ENCODE measurements at regions not wholly inside any gene's neighbourhood (a gene's known extent, or its start where the extent isn't known, plus 50 kb on each side); places are given as distances from the start of the nearest gene placed in this dataset.

GRCh38 chr12:124132530-124132929, 159.5 kb downstream of the ZNF664 start:
- Histone ChIP-seq H3K9me1 (ENCODE audit: control insufficient read depth, insufficient read depth, low read length) (no peaks in the 10 kb centered on the region), H3K4me1 (replicated peaks in 1 of 2; ENCODE audit: control insufficient read depth in 2 of 2, insufficient read depth in 2 of 2, low read length in 2 of 2) (no peaks in the 10 kb centered on the region), H3K27ac (ENCODE audit: extremely low read depth, low read depth, low read length) (no peak overlapping the region), H3K4me3 (no peak overlapping the region), H2AFZ (ENCODE audit: low read depth, low read length) (no peak overlapping the region), H3K79me2 (ENCODE audit: control insufficient read depth, insufficient read depth, low read length) (no peaks in the 10 kb centered on the region), H3K9me3 (replicated peaks; ENCODE audit: control insufficient read depth, insufficient read depth, low read depth, low read length) (no peaks in the 10 kb centered on the region), H4K20me1 (replicated peaks; ENCODE audit: control insufficient read depth, insufficient read depth, low read length) (0 out of 2 replicates have a peak, but pooled peaks cover 3% of the 10 kb centered on the region), H3K27me3 (ENCODE audit: control insufficient read depth in 2 of 2, insufficient read depth in 2 of 2, low read length in 2 of 2) (peaks cover 7 to 45% of the 10 kb centered on the region in 2 experiments), H3K9ac (ENCODE audit: insufficient read depth in 1 of 2, low read depth in 2 of 2, low read length in 2 of 2) (no peak overlapping the region), H3K4me2 (ENCODE audit: insufficient read depth, low read length) (no peak overlapping the region), H3K36me3 (ENCODE audit: control insufficient read depth, insufficient read depth, low read length) (no peaks in the 10 kb centered on the region)
- ChIA-PET POLR2A (interaction anchor here (0.6 kb wide), 1 partner anchor 95 kb away, joined by 3 read pairs; no protein-coding TSS in a partner anchor), CTCF (ENCODE audit: low intra/inter-chr PET ratio) (interaction anchor here (0.7 kb wide), 1 partner anchor 28 kb away, joined by 4 read pairs; no protein-coding TSS in a partner anchor)
- ATAC-seq (no peak), FAIRE-seq (no peak), DNase-seq (ENCODE audit: extremely low read depth in 1 of 4, low spot score in 3 of 4) (no peak)
- BruUV-seq (replicated peaks), result no TSS peak
- TF ChIP-seq PCBP2 (IDR thresholded peaks at IDR 0.05; ENCODE audit: low read depth, low read length, poor library complexity, severe bottlenecking) (no peak), NCOA1 (IDR thresholded peaks at IDR 0.05; ENCODE audit: low read depth) (no peak), HDAC2 (IDR thresholded peaks at IDR 0.05) (no peak)
- in situ Hi-C loops (cut with MboI), result no loop called here
- intact Hi-C loops (cut with micrococcal nuclease), result no loop called here
- 0% methylated on average over 2 of the region's 2 CpGs for whole genome bisulfite sequencing (ENCODE audit: insufficient coverage, low coverage, missing lambda C conversion rate)

DNA sequence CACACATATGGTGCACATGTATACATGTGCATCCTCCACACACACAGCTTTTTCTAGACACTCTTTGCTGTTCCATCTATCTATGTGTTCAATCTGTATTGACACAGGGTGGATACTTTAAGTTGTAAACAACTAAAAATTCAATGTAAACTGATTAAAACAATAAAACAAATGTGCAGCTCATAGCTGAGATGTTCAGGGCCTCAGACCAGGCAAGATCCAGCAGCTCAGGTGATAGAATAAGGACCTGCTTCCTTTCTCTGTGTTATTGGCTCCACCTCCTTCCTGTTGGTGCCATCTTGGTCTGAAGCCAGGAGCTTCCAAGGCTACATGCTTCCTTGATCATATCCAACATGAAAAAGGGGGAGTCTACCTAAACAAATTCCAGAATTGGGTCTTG, 158.1 kb upstream of the RFLNA start:
- CTCF ChIA-PET (ENCODE audit: low intra/inter-chr PET ratio), result no interaction called here
- no peak for TF ChIP-seq SAP30 (IDR thresholded peaks at IDR 0.05; ENCODE audit: borderline replicate concordance, insufficient read depth, low read depth, low read length, poor library complexity, severe bottlenecking)
- TF ChIP-seq SIN3A (IDR thresholded peaks at IDR 0.05; ENCODE audit: borderline replicate concordance in 2 of 2, control insufficient read depth in 1 of 2, low read depth in 2 of 2, low read length in 2 of 2), result no peak
- no peak for TF ChIP-seq RFX5 (IDR thresholded peaks at IDR 0.05; ENCODE audit: low read depth, low read length)
- TF ChIP-seq HDAC6 (IDR thresholded peaks at IDR 0.05; ENCODE audit: low read depth, low read length), result no peak
- no peak for TF ChIP-seq TAF9B (IDR thresholded peaks at IDR 0.05; ENCODE audit: partially characterized antibody)
- TF ChIP-seq, protein P1, sequence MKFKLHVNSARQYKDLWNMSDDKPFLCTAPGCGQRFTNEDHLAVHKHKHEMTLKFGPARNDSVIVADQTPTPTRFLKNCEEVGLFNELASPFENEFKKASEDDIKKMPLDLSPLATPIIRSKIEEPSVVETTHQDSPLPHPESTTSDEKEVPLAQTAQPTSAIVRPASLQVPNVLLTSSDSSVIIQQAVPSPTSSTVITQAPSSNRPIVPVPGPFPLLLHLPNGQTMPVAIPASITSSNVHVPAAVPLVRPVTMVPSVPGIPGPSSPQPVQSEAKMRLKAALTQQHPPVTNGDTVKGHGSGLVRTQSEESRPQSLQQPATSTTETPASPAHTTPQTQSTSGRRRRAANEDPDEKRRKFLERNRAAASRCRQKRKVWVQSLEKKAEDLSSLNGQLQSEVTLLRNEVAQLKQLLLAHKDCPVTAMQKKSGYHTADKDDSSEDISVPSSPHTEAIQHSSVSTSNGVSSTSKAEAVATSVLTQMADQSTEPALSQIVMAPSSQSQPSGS (CRISPR knock-in tag; IDR thresholded peaks at IDR 0.05), result no peak
- no peak for TF ChIP-seq ZZZ3 (IDR thresholded peaks at IDR 0.05)
- no peak for TF ChIP-seq EP400 (IDR thresholded peaks at IDR 0.05)
- no peak for TF ChIP-seq FOXM1 (IDR thresholded peaks at IDR 0.05; ENCODE audit: low read depth)
- no peak for TF ChIP-seq FOXM1 (CRISPR knock-in tag; IDR thresholded peaks at IDR 0.05; ENCODE audit: low read depth)
- TF ChIP-seq RNF2 (IDR thresholded peaks at IDR 0.05), result no peak
- no peak for TF ChIP-seq ZNF24 (IDR thresholded peaks at IDR 0.05)
- no peak for TF ChIP-seq PURB (CRISPR knock-in tag; IDR thresholded peaks at IDR 0.05; ENCODE audit: low read depth)
- TF ChIP-seq ZNF384 (IDR thresholded peaks at IDR 0.05; ENCODE audit: low read depth, low read length), result no peak

More for the DNA sequence above, 158.1 kb upstream of the RFLNA start:
- ATAC-seq (no peak), FAIRE-seq (no peak), DNase-seq (ENCODE audit: extremely low read depth in 1 of 4, low spot score in 3 of 4) (no peak)
- Histone ChIP-seq H2AFZ (ENCODE audit: low read depth, low read length) (no peak overlapping the region), H3K4me3 (no peak overlapping the region), H4K20me1 (replicated peaks; ENCODE audit: control insufficient read depth, insufficient read depth, low read length) (no peaks in the 10 kb centered on the region), H3K9ac (ENCODE audit: insufficient read depth in 1 of 2, low read depth in 2 of 2, low read length in 2 of 2) (no peak overlapping the region), H3K9me1 (ENCODE audit: control insufficient read depth, insufficient read depth, low read length) (no peaks in the 10 kb centered on the region), H3K36me3 (ENCODE audit: control insufficient read depth, insufficient read depth, low read length) (no peaks in the 10 kb centered on the region), H3K9me3 (replicated peaks; ENCODE audit: control insufficient read depth, insufficient read depth, low read depth, low read length) (no peaks in the 10 kb centered on the region), H3K27me3 (ENCODE audit: control insufficient read depth in 2 of 2, insufficient read depth in 2 of 2, low read length in 2 of 2) (peaks cover 2 to 27% of the 10 kb centered on the region in 2 experiments), H3K79me2 (ENCODE audit: control insufficient read depth, insufficient read depth, low read length) (no peaks in the 10 kb centered on the region), H3K27ac (ENCODE audit: extremely low read depth, low read depth, low read length) (no peak overlapping the region), H3K4me2 (ENCODE audit: insufficient read depth, low read length) (no peak overlapping the region), H3K4me1 (replicated peaks in 1 of 2; ENCODE audit: control insufficient read depth in 2 of 2, insufficient read depth in 2 of 2, low read length in 2 of 2) (no peaks in the 10 kb centered on the region)
- in situ Hi-C loops (cut with MboI) (no loop called here), intact Hi-C loops (cut with micrococcal nuclease) (no loop called here)
- POLR2A ChIA-PET, result no interaction called here
- no TSS peak for BruUV-seq (replicated peaks)
